ENCODE measurements at regions not wholly inside any gene's neighbourhood (a gene's known extent, or its start where the extent isn't known, plus 50 kb on each side); places are given as distances from the start of the nearest gene placed in this dataset.

DNA sequence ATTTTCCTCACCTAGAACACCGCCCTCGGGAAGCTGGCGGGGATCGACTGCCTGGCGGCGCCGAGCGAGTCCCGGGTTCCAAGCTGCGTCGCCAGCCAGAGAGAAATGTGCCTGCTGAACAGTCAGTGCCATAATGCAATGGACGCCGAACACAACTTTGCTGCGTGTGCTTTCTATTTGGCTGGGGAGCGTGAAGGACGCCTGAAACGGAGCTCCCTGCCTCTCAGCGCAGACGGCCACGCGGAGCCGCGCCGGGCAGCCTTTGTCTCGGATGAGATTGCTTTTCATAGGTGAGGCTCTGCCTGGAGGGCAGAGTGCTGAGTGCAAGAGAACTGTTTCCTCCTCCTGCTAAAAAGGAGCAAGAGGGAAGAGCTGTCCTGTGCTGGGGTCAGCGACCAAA, 107.7 kb upstream of the BCOR start:
- H3K27me3 ChIP-seq, result no peaks in the 10 kb centered on the region
- no peaks in the 10 kb centered on the region for H3K36me3 ChIP-seq
- intact Hi-C loops (cut with DNase I), result no loop called here
- TF ChIP-seq, protein P1, sequence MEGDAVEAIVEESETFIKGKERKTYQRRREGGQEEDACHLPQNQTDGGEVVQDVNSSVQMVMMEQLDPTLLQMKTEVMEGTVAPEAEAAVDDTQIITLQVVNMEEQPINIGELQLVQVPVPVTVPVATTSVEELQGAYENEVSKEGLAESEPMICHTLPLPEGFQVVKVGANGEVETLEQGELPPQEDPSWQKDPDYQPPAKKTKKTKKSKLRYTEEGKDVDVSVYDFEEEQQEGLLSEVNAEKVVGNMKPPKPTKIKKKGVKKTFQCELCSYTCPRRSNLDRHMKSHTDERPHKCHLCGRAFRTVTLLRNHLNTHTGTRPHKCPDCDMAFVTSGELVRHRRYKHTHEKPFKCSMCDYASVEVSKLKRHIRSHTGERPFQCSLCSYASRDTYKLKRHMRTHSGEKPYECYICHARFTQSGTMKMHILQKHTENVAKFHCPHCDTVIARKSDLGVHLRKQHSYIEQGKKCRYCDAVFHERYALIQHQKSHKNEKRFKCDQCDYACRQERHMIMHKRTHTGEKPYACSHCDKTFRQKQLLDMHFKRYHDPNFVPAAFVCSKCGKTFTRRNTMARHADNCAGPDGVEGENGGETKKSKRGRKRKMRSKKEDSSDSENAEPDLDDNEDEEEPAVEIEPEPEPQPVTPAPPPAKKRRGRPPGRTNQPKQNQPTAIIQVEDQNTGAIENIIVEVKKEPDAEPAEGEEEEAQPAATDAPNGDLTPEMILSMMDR (IDR thresholded peaks at IDR 0.05), result no peak
- H3K4me3 ChIP-seq, result peak overlapping the region in 1 of 2 donors; percentile 36
- no peak for DNase-seq (ENCODE audit: low spot score in 2 of 2)
- no peaks in the 10 kb centered on the region for H3K4me1 ChIP-seq
- H3K9me3 ChIP-seq, result no peaks in the 10 kb centered on the region
- no peak overlapping the region for H3K27ac ChIP-seq

- Histone ChIP-seq H3K36me3 (no peaks in the 10 kb centered on the region), H3K27me3 (no peaks in the 10 kb centered on the region), H3K9me3 (no peaks in the 10 kb centered on the region), H3K4me3 (no peak overlapping the region), H3K27ac (no peak overlapping the region), H3K4me1 (no peaks in the 10 kb centered on the region)
- no peak for DNase-seq (ENCODE audit: low spot score in 2 of 2)
- intact Hi-C loops (cut with DNase I), result no loop called here
- TF ChIP-seq, protein P1 (IDR thresholded peaks at IDR 0.05), result no peak
Observed at GRCh38 chrX:40202456-40202855, 104.7 kb upstream of the BCOR start.

DNA sequence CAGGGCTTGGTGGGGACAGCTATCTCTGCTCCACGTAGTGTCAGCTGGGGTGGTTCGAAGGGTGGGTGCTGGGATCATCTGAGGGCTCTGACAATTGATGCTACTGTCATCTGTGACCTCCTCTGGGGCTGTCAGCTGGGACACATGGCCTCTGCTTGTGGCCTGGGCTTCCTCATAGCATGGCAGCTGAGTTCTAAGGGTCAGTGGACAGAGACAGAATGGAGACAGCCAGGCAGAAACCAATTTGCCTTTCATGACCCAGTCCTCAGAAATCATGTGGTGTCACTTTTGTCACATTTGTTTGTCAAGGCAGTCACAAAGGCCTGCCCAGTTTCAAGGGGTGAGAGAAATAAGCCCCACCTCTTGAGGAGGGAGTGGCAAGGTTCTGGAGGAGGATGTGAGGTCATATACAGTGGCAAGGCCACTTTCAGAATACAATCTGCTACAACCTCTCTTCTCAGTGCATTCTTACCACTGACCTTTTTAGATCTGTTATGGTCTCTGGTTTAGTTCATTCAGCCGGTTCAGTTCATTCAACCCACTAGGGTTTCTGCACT, 103.6 kb upstream of the BCOR start:
- no peak for DNase-seq (ENCODE audit: low spot score in 2 of 2)
- no peaks in the 10 kb centered on the region for H3K9me3 ChIP-seq
- TF ChIP-seq, protein P1 (IDR thresholded peaks at IDR 0.05), result no peak
- no peak overlapping the region for H3K27ac ChIP-seq
- H3K4me3 ChIP-seq, result no peak overlapping the region
- no peaks in the 10 kb centered on the region for H3K4me1 ChIP-seq
- H3K36me3 ChIP-seq, result no peaks in the 10 kb centered on the region
- intact Hi-C loops (cut with DNase I), result no loop called here
- no peaks in the 10 kb centered on the region for H3K27me3 ChIP-seq

DNA sequence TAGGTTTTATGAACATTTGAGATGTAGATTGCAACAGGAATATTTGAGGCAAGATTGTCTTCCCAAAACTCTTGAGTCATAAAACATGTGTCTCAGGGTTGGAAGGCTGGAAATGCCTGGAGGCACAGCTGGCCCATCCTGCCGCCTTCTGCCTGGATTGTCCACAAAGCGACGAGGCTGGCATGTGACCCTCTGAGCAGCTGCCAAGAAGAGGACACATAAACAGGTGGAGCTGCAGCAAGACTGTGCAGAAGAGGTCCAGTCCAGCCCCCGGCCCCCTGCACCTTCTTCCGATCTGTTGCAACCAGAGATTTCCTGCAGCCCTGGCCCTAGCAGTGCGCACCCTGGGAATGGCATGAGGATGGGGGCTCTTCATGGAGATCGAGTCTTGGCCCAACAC, 101.9 kb upstream of the BCOR start:
- no peak for DNase-seq (ENCODE audit: low spot score in 2 of 2)
- TF ChIP-seq, protein P1 (IDR thresholded peaks at IDR 0.05), result no peak
- H3K36me3 ChIP-seq, result no peaks in the 10 kb centered on the region

GRCh38 chrX:40197071-40197470, 99.3 kb upstream of the BCOR start:
- TF ChIP-seq, protein P1 (IDR thresholded peaks at IDR 0.05), result no peak
- DNase-seq (ENCODE audit: low spot score in 2 of 2), result no peak
- H3K4me1 ChIP-seq, result no peaks in the 10 kb centered on the region
- H3K4me3 ChIP-seq, result no peak overlapping the region
- intact Hi-C loops (cut with DNase I), result no loop called here
- H3K27ac ChIP-seq, result no peak overlapping the region
- no peaks in the 10 kb centered on the region for H3K9me3 ChIP-seq
- H3K36me3 ChIP-seq, result no peaks in the 10 kb centered on the region
- H3K27me3 ChIP-seq, result no peaks in the 10 kb centered on the region

More for the DNA sequence above, 101.9 kb upstream of the BCOR start:
- Histone ChIP-seq H3K27ac (no peak overlapping the region), H3K27me3 (no peaks in the 10 kb centered on the region), H3K9me3 (no peaks in the 10 kb centered on the region), H3K4me1 (no peaks in the 10 kb centered on the region), H3K4me3 (no peak overlapping the region)
- intact Hi-C loops (cut with DNase I), result no loop called here

DNA sequence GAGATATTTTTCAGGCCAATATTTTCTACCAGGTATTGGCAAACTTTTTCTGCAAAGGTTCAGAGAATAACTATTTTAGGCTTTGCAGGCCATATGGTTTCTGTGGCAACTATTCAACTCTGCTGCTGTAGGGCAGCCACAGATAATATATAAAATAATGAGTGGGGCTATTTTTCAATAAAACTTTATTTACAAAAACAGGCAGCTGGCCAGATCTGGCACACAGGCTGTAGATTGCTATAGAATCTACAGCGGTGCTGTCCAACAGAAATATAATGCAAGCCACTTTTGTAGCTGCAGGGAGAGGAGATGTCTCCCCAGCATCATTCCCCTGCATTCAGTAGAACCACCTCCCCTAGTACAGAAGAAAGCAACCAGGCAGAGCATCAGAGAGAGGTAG, 97.6 kb upstream of the BCOR start:
- DNase-seq (ENCODE audit: low spot score in 2 of 2), result no peak

More for the DNA sequence above, 97.6 kb upstream of the BCOR start:
- Histone ChIP-seq H3K36me3 (no peaks in the 10 kb centered on the region), H3K27me3 (no peaks in the 10 kb centered on the region), H3K4me1 (no peaks in the 10 kb centered on the region), H3K27ac (no peak overlapping the region), H3K9me3 (no peaks in the 10 kb centered on the region), H3K4me3 (no peak overlapping the region)
- intact Hi-C loops (cut with DNase I), result no loop called here
- TF ChIP-seq, protein P1 (IDR thresholded peaks at IDR 0.05), result no peak

All from ascending aorta (tissue), 2 donors.